ENCODE measurements at regions not wholly inside any gene's neighbourhood (a gene's known extent, or its start where the extent isn't known, plus 50 kb on each side); places are given as distances from the start of the nearest gene placed in this dataset.
"Not testable (repeated sequence)": the region's sequence is repeated elsewhere in the genome, so short reads cannot be mapped to it uniquely, and the experiment has no call there.

- not testable (repeated sequence) for DNase-seq
Measured at GRCh38 chr21:13907385-13907784, 297.8 kb downstream of the POTED start.

GRCh38 chr21:13896596-13897247 lies 287.1 kb downstream of the POTED start:
- not testable (repeated sequence) for DNase-seq

GRCh38 chr21:13893617-13894016 lies 284.0 kb downstream of the POTED start:
- DNase-seq: not testable (repeated sequence)

- DNase-seq: not testable (repeated sequence)
Measured at GRCh38 chr21:13893025-13893424, 283.4 kb downstream of the POTED start.

GRCh38 chr21:13892146-13892751 lies 282.7 kb downstream of the POTED start:
- DNase-seq: not testable (repeated sequence)

GRCh38 chr21:13889176-13889575 lies 279.6 kb downstream of the POTED start:
- DNase-seq: not testable (repeated sequence)

GRCh38 chr21:13883641-13884395 lies 274.2 kb downstream of the POTED start:
- not testable (repeated sequence) for DNase-seq

- not testable (repeated sequence) for DNase-seq
Measured at GRCh38 chr21:13877503-13877902, 267.9 kb downstream of the POTED start.

- not testable (repeated sequence) for DNase-seq
Measured at GRCh38 chr21:13876999-13877398, 267.4 kb downstream of the POTED start.

- DNase-seq: not testable (repeated sequence)
Measured at GRCh38 chr21:13874001-13874400, 264.4 kb downstream of the POTED start.

GRCh38 chr21:13854638-13855037 lies 245.1 kb downstream of the POTED start:
- DNase-seq: no peak

- DNase-seq: not testable (repeated sequence)
Measured at GRCh38 chr21:13850808-13851207, 241.2 kb downstream of the POTED start.

GRCh38 chr21:13849489-13849888 lies 239.9 kb downstream of the POTED start:
- not testable (repeated sequence) for DNase-seq

GRCh38 chr21:13846718-13847117 lies 237.1 kb downstream of the POTED start:
- DNase-seq: not testable (repeated sequence)

GRCh38 chr21:13844574-13844973 lies 235.0 kb downstream of the POTED start:
- not testable (repeated sequence) for DNase-seq

GRCh38 chr21:13843081-13843480 lies 233.5 kb downstream of the POTED start:
- not testable (repeated sequence) for DNase-seq

GRCh38 chr21:13827666-13828065 lies 218.1 kb downstream of the POTED start:
- DNase-seq: not testable (repeated sequence)

GRCh38 chr21:13827201-13827600 lies 217.6 kb downstream of the POTED start:
- DNase-seq: no peak

- DNase-seq: not testable (repeated sequence)
Measured at GRCh38 chr21:13826511-13826910, 216.9 kb downstream of the POTED start.

GRCh38 chr21:13825218-13825778 lies 215.7 kb downstream of the POTED start:
- DNase-seq: not testable (repeated sequence)

GRCh38 chr21:13820286-13820685 lies 210.7 kb downstream of the POTED start:
- not testable (repeated sequence) for DNase-seq

GRCh38 chr21:13812191-13812590 lies 202.6 kb downstream of the POTED start:
- DNase-seq: not testable (repeated sequence)

GRCh38 chr21:13810559-13810958 lies 201.0 kb downstream of the POTED start:
- DNase-seq: not testable (repeated sequence)

Data from NCI-H69 (cell line).